SK-N-SH (cell line): ENCODE measurements at regions not wholly inside any gene's neighbourhood (a gene's known extent, or its start where the extent isn't known, plus 50 kb on each side); places are given as distances from the start of the nearest gene placed in this dataset.

Experiments
- CTCF ChIA-PET: fragments of 300-600, 350-600 bp; formaldehyde crosslinking; extraction: SDS; loops from one replicate; lab custom pipeline; 2021; lab: Yijun Ruan, JAX
- POLR2A ChIA-PET: fragments of 350-600 bp; sonication (Branson Sonifier 250); formaldehyde crosslinking; extraction: SDS; loops from one replicate; lab custom pipeline; 2020; ENCODE audit warnings: antibody characterized with exemption, inconsistent platforms; lab: Yijun Ruan, JAX
- DNase-seq: peaks from one replicate; pipeline ENCODE4 v3.0.0; 2012
- H2AFZ ChIP-seq: fragments of 200-600 bp; sonication (generic); 2 replicates; pipeline ENCODE4 v1.8.1; 2016; ENCODE audit warnings: antibody characterized with exemption, mild to moderate bottlenecking, low read depth
- H3F3A ChIP-seq: fragments of 200-600 bp; sonication (generic); replicated peaks from 2 replicates; pipeline ENCODE3; 2016; ENCODE audit warnings: antibody characterized with exemption, mild to moderate bottlenecking; ENCODE audit not compliant: insufficient read depth
- H3K27ac ChIP-seq, 2 experiments: fragments of 200-500 bp in 1 of 2; fragments of 200-600 bp in 1 of 2; sonication (Bioruptor generic) in 1 of 2; sonication (generic), shearing (Covaris generic) in 1 of 2; 2 replicates each; pipeline versions ENCODE4 v1.5.1 to v1.6.1; 2014 to 2016; ENCODE audit warnings: low read depth in 2 of 2, inconsistent platforms in 1 of 2, low read length in 1 of 2, mild to moderate bottlenecking in 1 of 2, mixed read lengths in 1 of 2
- H3K27me3 ChIP-seq: fragments of 200-600 bp; sonication (generic), shearing (Covaris generic); 2 replicates; pipeline ENCODE4 v1.6.1; 2016; ENCODE audit warnings: mixed run types; ENCODE audit not compliant: insufficient read depth
- H3K36me3 ChIP-seq, 2 experiments: fragments of 200-500 bp in 1 of 2; fragments of 200-600 bp in 1 of 2; sonication (Bioruptor generic) in 1 of 2; sonication (generic) in 1 of 2; replicated peaks in 1 of 2; 2 replicates each; pipeline versions ENCODE3 to v1.5.1; 2014 to 2016; ENCODE audit warnings: low read length in 1 of 2, mild to moderate bottlenecking in 1 of 2; ENCODE audit not compliant: insufficient read depth in 2 of 2, control insufficient read depth in 1 of 2
- H3K4me1 ChIP-seq, 2 experiments: fragments of 200-500 bp in 1 of 2; fragments of 200-600 bp in 1 of 2; sonication (Bioruptor generic) in 1 of 2; sonication (generic), shearing (Covaris generic) in 1 of 2; 2 replicates each; pipeline versions ENCODE4 v1.5.1 to v1.6.1; 2014 to 2016; ENCODE audit warnings: low read depth in 1 of 2, low read length in 1 of 2, mixed run types in 1 of 2; ENCODE audit not compliant: insufficient read depth in 2 of 2, control insufficient read depth in 1 of 2
- H3K4me2 ChIP-seq: fragments of 200-600 bp; sonication (generic), shearing (Covaris generic); 2 replicates; pipeline ENCODE4 v1.6.1; 2017; ENCODE audit warnings: mixed run types
- H3K4me3 ChIP-seq, 2 experiments: fragments of 200-500 bp in 1 of 2; fragments of 200-600 bp in 1 of 2; sonication (Bioruptor generic) in 1 of 2; sonication (generic), shearing (Covaris generic) in 1 of 2; 2 replicates each; pipeline versions ENCODE4 v1.5.1 to v1.8.1; 2014 to 2016; ENCODE audit warnings: low read depth in 2 of 2, inconsistent platforms in 1 of 2, low read length in 1 of 2, mild to moderate bottlenecking in 1 of 2, mixed read lengths in 1 of 2, moderate library complexity in 1 of 2
- H3K79me2 ChIP-seq: fragments of 200-600 bp; sonication (generic); 2 replicates; pipeline ENCODE4 v1.8.1; 2017; ENCODE audit warnings: mild to moderate bottlenecking; ENCODE audit not compliant: insufficient read depth
- H3K9ac ChIP-seq: fragments of 200-600 bp; sonication (generic); 2 replicates; pipeline ENCODE4 v1.6.1; 2017; ENCODE audit warnings: mixed run types
- H3K9me2 ChIP-seq: fragments of 200-600 bp; sonication (generic); 2 replicates; pipeline ENCODE4 v1.6.1; 2017; ENCODE audit warnings: mixed run types
- H3K9me3 ChIP-seq: fragments of 200-600 bp; sonication (generic); 2 replicates; pipeline ENCODE4 v1.6.1; 2017; ENCODE audit warnings: mixed run types, mild to moderate bottlenecking, moderate library complexity
- H4K20me1 ChIP-seq: fragments of 200-600 bp; sonication (generic); 2 replicates; pipeline ENCODE4 v1.6.1; 2017; ENCODE audit warnings: mild to moderate bottlenecking, mixed run types; ENCODE audit not compliant: insufficient read depth
- EP300 ChIP-seq, 2 experiments: IDR thresholded peaks; 2 replicates each; pipeline versions ENCODE4 v1.4.0 to v1.6.1; 2012; ENCODE audit warnings: borderline replicate concordance in 1 of 2, low read depth in 1 of 2, low read length in 1 of 2
- FOXJ3 ChIP-seq: sonication (generic); formaldehyde crosslinking; IDR thresholded peaks from 2 replicates; pipeline ENCODE4 v1.5.1; 2020; ENCODE audit warnings: mild to moderate bottlenecking, missing genetic modification reagents
- GABPA ChIP-seq: IDR thresholded peaks from 2 replicates; pipeline ENCODE4 v1.4.0; 2012; ENCODE audit warnings: low read depth, mild to moderate bottlenecking
- GATA2 ChIP-seq: sonication (generic); formaldehyde crosslinking; IDR thresholded peaks from 2 replicates; pipeline ENCODE4 v1.5.0; 2020; ENCODE audit warnings: mild to moderate bottlenecking, missing genetic modification reagents
- MEF2A ChIP-seq: IDR thresholded peaks from 2 replicates; pipeline ENCODE4 v1.4.0; 2012; ENCODE audit warnings: low read depth, borderline replicate concordance
- NFIC ChIP-seq: IDR thresholded peaks from 2 replicates; pipeline ENCODE4 v1.4.0; 2012; ENCODE audit warnings: borderline replicate concordance
- POLR2AphosphoS5 ChIP-seq: IDR thresholded peaks from 2 replicates; pipeline ENCODE4 v1.6.1; 2012; ENCODE audit warnings: low read depth, low read length
- RAD21 ChIP-seq: IDR thresholded peaks from 2 replicates; pipeline ENCODE4 v1.6.1; 2012; ENCODE audit warnings: mild to moderate bottlenecking, low read length
- RXRA ChIP-seq: IDR thresholded peaks from 2 replicates; pipeline ENCODE4 v1.4.0; 2012; ENCODE audit warnings: low read depth, mild to moderate bottlenecking, borderline replicate concordance
- SMC3 ChIP-seq: IDR thresholded peaks from 2 replicates; pipeline ENCODE4 v1.6.1; 2012; ENCODE audit warnings: low read depth, low read length, improper control_type of control experiment
- TAF1 ChIP-seq: IDR thresholded peaks from 2 replicates; pipeline ENCODE4 v1.6.1; 2012; ENCODE audit warnings: low read depth, mild to moderate bottlenecking, low read length, moderate library complexity, borderline replicate concordance
- TCF12 ChIP-seq: IDR thresholded peaks from 2 replicates; pipeline ENCODE4 v1.4.0; 2012
- TEAD4 ChIP-seq: IDR thresholded peaks from 2 replicates; pipeline ENCODE4 v1.4.0; 2012; ENCODE audit warnings: mild to moderate bottlenecking, borderline replicate concordance; ENCODE audit not compliant: insufficient read depth
- YY1 ChIP-seq: IDR thresholded peaks from 2 replicates; pipeline ENCODE4 v1.4.0; 2012; ENCODE audit warnings: low read depth, mild to moderate bottlenecking
- TF ChIP-seq, protein P1 (sequence below): IDR thresholded peaks from 2 replicates; pipeline ENCODE4 v1.4.0; 2012; ENCODE audit warnings: low read depth, borderline replicate concordance
- TF ChIP-seq, protein P2 (sequence below): IDR thresholded peaks from 2 replicates; pipeline ENCODE4 v1.6.1; 2012; ENCODE audit warnings: mild to moderate bottlenecking, low read depth, low read length, moderate library complexity
- TF ChIP-seq, protein P3 (sequence below): fragments of 150-350 bp; IDR thresholded peaks from 2 replicates; pipeline ENCODE4 v1.6.1; 2017; ENCODE audit warnings: antibody characterized with exemption, low read length, low read depth, borderline replicate concordance
- TF ChIP-seq, protein P4 (sequence below): IDR thresholded peaks from 2 replicates; pipeline ENCODE4 v1.4.0; 2012; ENCODE audit warnings: low read depth, borderline replicate concordance
- TF ChIP-seq, protein P5 (sequence below): IDR thresholded peaks from 2 replicates; pipeline ENCODE4; 2012
- TF ChIP-seq, protein P6 (sequence below): IDR thresholded peaks from 2 replicates; pipeline ENCODE4 v1.4.0; 2012; ENCODE audit warnings: low read depth

DNA sequence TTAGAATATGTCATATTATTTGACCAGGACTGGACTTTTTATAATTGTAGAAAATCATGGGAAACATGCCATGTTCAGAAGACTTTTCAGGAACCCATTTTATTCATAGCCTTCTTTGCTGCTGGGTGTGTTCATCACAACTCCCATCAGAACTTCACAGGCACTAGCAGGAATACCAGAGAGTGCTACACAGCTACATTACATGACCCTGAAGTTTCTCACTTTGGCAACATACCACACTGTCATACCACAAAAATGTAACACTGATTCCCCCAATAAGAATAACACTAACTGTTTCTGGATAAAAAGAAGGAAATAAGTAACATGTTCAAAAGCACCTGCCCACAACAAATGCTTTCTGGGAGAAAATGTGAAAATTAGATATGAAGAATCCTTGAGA is 405.4 kb downstream of the CDH2 start:
- Histone ChIP-seq H3K4me3 (no peak overlapping the region), H3K36me3 (no peaks in the 10 kb centered on the region), H3K4me1 (no peaks in the 10 kb centered on the region), H3K79me2 (no peaks in the 10 kb centered on the region), H3K9me2 (no peaks in the 10 kb centered on the region), H3K4me2 (no peak overlapping the region), H3F3A (no peaks in the 10 kb centered on the region), H3K27ac (no peak overlapping the region), H3K9ac (no peak overlapping the region)
- POLR2A ChIA-PET = no interaction called here
- no peak for TF ChIP-seq SMC3
- TF ChIP-seq, protein P1, sequence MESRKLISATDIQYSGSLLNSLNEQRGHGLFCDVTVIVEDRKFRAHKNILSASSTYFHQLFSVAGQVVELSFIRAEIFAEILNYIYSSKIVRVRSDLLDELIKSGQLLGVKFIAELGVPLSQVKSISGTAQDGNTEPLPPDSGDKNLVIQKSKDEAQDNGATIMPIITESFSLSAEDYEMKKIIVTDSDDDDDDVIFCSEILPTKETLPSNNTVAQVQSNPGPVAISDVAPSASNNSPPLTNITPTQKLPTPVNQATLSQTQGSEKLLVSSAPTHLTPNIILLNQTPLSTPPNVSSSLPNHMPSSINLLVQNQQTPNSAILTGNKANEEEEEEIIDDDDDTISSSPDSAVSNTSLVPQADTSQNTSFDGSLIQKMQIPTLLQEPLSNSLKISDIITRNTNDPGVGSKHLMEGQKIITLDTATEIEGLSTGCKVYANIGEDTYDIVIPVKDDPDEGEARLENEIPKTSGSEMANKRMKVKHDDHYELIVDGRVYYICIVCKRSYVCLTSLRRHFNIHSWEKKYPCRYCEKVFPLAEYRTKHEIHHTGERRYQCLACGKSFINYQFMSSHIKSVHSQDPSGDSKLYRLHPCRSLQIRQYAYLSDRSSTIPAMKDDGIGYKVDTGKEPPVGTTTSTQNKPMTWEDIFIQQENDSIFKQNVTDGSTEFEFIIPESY = no peak
- TF ChIP-seq RXRA = no peak
- no peak for TF ChIP-seq TCF12
- no peak for TF ChIP-seq POLR2AphosphoS5
- TF ChIP-seq TEAD4 = no peak
- TF ChIP-seq, protein P2, sequence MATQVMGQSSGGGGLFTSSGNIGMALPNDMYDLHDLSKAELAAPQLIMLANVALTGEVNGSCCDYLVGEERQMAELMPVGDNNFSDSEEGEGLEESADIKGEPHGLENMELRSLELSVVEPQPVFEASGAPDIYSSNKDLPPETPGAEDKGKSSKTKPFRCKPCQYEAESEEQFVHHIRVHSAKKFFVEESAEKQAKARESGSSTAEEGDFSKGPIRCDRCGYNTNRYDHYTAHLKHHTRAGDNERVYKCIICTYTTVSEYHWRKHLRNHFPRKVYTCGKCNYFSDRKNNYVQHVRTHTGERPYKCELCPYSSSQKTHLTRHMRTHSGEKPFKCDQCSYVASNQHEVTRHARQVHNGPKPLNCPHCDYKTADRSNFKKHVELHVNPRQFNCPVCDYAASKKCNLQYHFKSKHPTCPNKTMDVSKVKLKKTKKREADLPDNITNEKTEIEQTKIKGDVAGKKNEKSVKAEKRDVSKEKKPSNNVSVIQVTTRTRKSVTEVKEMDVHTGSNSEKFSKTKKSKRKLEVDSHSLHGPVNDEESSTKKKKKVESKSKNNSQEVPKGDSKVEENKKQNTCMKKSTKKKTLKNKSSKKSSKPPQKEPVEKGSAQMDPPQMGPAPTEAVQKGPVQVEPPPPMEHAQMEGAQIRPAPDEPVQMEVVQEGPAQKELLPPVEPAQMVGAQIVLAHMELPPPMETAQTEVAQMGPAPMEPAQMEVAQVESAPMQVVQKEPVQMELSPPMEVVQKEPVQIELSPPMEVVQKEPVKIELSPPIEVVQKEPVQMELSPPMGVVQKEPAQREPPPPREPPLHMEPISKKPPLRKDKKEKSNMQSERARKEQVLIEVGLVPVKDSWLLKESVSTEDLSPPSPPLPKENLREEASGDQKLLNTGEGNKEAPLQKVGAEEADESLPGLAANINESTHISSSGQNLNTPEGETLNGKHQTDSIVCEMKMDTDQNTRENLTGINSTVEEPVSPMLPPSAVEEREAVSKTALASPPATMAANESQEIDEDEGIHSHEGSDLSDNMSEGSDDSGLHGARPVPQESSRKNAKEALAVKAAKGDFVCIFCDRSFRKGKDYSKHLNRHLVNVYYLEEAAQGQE = no peak
- no peak for TF ChIP-seq YY1
- TF ChIP-seq GABPA = no peak
- no peak for TF ChIP-seq GATA2
- TF ChIP-seq RAD21 = no peak
- no peak for TF ChIP-seq EP300 (IDR thresholded peaks at IDR 0.05; ENCODE audit: borderline replicate concordance in 1 of 2, low read depth in 1 of 2, low read length in 1 of 2)
- TF ChIP-seq NFIC = no peak
- TF ChIP-seq, protein P3, sequence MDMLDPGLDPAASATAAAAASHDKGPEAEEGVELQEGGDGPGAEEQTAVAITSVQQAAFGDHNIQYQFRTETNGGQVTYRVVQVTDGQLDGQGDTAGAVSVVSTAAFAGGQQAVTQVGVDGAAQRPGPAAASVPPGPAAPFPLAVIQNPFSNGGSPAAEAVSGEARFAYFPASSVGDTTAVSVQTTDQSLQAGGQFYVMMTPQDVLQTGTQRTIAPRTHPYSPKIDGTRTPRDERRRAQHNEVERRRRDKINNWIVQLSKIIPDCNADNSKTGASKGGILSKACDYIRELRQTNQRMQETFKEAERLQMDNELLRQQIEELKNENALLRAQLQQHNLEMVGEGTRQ = no peak
- TF ChIP-seq FOXJ3 (CRISPR knock-in tag) = no peak
- TF ChIP-seq, protein P4, sequence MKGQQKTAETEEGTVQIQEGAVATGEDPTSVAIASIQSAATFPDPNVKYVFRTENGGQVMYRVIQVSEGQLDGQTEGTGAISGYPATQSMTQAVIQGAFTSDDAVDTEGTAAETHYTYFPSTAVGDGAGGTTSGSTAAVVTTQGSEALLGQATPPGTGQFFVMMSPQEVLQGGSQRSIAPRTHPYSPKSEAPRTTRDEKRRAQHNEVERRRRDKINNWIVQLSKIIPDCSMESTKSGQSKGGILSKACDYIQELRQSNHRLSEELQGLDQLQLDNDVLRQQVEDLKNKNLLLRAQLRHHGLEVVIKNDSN = no peak
- TF ChIP-seq, protein P5, sequence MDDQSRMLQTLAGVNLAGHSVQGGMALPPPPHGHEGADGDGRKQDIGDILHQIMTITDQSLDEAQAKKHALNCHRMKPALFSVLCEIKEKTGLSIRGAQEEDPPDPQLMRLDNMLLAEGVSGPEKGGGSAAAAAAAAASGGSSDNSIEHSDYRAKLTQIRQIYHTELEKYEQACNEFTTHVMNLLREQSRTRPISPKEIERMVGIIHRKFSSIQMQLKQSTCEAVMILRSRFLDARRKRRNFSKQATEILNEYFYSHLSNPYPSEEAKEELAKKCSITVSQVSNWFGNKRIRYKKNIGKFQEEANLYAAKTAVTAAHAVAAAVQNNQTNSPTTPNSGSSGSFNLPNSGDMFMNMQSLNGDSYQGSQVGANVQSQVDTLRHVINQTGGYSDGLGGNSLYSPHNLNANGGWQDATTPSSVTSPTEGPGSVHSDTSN = no peak
- TF ChIP-seq, protein P6, sequence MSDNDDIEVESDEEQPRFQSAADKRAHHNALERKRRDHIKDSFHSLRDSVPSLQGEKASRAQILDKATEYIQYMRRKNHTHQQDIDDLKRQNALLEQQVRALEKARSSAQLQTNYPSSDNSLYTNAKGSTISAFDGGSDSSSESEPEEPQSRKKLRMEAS = no peak
- no peak for TF ChIP-seq MEF2A
- no peak for TF ChIP-seq TAF1
- TF ChIP-seq, all 33 proteins: peak for 0
- no peak for DNase-seq
- CTCF ChIA-PET = no interaction called here
- Histone ChIP-seq H4K20me1 (no peaks in the 10 kb centered on the region), H3K9me3 (no peaks in the 10 kb centered on the region), H3K27me3 (no peaks in the 10 kb centered on the region), H2AFZ (no peak overlapping the region)
